Muscle of arm (tissue), 1 donor: ENCODE measurements at regions not wholly inside any gene's neighbourhood (a gene's known extent, or its start where the extent isn't known, plus 50 kb on each side); places are given as distances from the start of the nearest gene placed in this dataset.
"Not testable (repeated sequence)": the region's sequence is repeated elsewhere in the genome, so short reads cannot be mapped to it uniquely, and the experiment has no call there.

Source experiments
- DNase-seq: peaks from one replicate; pipeline ENCODE4 v3.0.0-alpha.2; 2013

DNA sequence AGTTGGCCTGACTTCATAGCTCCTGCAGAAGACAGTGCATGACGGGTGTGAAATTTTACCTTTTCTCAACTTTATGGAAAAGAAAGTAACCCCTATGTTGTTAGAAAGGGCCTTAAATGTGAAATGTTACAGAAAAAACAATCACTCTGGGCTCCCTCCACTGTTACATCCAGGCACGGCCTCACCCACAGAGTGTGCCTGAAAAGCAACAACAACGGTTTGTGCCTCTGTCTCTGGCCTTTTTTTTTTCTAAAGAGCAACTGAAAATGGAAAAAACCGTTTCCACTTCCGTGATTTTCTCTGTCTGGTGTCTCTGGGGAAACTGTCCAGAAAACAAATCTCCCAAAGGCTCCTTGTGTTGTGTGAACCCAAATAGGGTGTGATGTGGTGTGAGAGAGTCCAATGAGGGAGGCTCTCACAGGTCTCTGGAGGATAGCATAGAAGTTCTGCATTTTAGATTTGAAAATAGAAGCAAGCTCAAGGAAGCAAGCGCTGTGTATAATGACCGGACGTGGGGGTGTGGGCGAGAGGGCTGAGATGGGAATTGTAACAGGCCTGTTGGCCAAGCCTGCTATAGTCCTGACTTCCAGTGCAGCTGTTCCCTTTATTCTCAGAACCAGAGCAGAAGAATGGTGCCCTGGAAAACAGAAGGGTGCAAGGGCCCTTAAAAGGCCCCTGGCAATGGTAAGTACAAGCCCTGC lies 221.8 kb upstream of the TUT7 start:
- DNase-seq = peak; percentile 75

- DNase-seq = no peak
These were observed 220.9 kb upstream of the TUT7 start for GRCh38 chr9:86575137-86575536.

GRCh38 chr9:86573886-86574285 lies 219.7 kb upstream of the TUT7 start:
- DNase-seq = no peak

GRCh38 chr9:86572904-86573303 lies 218.7 kb upstream of the TUT7 start:
- DNase-seq = no peak

DNA sequence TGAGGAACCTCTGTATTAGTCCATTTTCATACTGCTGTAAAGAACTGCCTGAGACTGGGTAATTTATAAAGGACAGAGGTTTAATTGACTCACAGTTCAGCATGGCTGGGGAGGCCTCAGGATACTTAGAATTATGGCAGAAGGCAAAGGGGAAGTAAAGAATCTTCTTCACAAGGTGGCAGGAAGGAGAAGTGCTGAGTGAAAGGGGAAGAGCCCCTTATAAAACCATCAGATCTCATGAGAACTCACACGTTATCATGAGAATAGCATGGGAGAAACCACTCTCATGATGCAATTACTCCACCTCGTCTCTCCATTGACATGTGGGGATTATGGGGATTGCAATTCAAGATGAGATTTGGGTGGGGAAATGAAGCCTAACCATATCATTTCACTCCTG lies 211.4 kb upstream of the TUT7 start:
- DNase-seq = not testable (repeated sequence)

GRCh38 chr9:86563936-86564335 lies 209.7 kb upstream of the TUT7 start:
- no peak for DNase-seq

- DNase-seq = no peak
These were observed 209.1 kb upstream of the TUT7 start for GRCh38 chr9:86563350-86563749.

DNA sequence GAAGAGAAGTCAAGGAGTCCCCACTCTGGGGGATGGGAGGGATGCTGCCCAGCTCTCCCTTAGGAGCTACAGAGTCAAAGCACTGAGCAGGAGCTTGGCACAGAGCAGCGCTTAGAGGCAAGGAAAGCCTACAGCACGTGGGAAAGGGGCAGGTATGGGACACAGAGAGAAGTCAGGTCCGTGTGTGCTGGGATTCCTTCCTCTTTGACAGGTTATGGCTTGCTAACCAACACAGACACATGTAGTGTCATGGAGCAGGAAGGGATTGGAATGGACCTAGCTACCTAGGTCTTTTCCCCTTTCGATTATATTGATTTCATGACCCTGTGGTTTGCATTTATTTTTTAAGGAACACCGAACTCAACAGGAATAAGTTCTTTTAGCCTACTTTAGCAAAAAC lies 208.5 kb upstream of the TUT7 start:
- DNase-seq = no peak

DNA sequence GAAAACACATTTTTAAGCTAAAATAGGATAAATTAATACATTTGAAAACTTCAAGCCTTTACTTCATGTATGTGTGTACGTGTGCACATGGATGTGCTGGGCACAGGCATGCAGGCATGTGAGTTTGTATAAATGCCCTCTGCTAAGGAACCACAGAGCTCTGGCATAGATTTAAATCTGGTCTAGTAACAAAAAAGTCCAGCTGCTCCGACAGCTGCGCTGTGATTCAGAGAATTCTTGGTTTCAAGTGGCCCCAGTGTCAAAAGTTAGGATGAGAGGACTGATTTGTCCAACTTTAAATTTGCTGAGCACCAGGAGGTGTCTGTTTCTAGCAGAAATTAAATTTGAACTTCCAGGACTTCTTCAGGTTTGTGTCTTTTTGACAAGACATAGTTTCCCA lies 203.7 kb upstream of the TUT7 start:
- no peak for DNase-seq

DNA sequence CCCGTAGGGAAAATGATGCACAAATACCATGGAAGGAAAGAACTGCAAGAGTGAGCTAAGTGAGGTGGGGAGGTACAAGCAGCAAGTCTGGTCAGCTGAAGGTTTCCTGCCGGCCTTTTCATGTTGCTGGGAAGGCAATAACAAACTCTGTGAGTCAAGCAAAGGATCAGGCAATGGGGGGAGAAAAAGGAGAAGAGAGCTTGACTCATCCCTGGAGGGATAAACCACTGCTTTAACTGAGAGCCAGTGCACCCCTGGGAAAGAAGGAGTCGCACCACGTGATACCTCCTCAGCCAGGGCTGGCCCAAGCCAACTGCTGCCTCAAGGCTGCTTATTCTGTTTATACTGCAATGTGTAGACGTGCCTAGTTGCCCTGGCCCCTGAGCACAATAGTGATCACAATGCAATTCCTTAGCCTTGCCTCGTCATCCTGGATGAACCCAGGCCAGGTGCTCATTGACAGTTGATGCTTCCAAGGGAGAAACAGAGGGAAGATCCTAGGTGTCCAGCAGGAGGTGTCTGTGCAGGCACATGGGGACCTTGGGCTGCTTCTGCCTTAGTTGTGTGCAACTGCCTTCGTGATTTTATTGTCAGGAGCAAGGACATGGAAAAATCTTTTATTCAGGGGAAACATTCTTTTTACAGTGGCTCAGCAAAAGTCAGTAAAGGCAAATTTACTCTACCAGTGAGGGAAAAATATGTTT lies 203.0 kb upstream of the TUT7 start:
- no peak for DNase-seq

DNA sequence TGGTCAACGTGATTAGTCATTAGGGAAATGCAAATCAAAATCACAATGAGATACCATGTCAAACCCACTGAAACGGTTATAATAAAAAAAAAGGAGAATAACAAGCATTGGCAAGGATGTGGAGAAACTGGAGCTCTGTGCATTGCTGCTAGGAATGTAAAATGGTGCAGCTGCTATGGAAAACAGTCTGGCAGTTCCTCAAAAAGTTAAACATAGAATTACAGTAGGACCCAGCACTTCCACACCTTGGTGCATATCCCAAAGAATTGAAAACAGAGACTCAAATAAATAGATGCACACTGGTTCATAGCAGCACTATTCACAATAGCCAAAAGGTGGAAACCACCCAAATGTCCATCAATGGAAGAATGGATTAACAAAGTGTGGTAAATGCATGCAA lies 201.5 kb upstream of the TUT7 start:
- DNase-seq = no peak

- DNase-seq = no peak
These were observed 196.2 kb upstream of the TUT7 start for GRCh38 chr9:86550401-86550800.

DNA sequence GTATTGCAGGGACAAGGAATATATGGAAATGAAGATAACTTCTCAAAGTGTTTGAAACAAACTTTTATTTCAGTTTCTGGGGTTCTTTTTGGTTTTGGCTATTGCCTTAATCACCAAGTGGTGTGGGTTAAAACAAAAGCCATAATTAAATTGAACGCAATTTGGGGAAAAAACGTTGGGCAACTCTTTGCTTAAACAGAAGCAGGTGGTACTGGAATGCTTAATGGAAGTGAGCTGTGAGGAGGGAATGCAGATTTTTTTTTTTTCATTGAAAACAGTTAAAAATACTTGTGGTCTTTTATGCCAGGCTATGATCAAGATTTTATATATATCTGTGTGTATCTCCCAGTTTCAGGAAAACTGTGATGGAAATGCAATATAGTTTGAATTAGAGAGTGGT lies 195.7 kb upstream of the TUT7 start:
- DNase-seq = no peak

GRCh38 chr9:86549401-86549811 lies 195.2 kb upstream of the TUT7 start:
- no peak for DNase-seq

- DNase-seq = no peak
These were observed 194.0 kb upstream of the TUT7 start for GRCh38 chr9:86548220-86548619.

- no peak for DNase-seq
These were observed 193.4 kb upstream of the TUT7 start for GRCh38 chr9:86547571-86547970.

DNA sequence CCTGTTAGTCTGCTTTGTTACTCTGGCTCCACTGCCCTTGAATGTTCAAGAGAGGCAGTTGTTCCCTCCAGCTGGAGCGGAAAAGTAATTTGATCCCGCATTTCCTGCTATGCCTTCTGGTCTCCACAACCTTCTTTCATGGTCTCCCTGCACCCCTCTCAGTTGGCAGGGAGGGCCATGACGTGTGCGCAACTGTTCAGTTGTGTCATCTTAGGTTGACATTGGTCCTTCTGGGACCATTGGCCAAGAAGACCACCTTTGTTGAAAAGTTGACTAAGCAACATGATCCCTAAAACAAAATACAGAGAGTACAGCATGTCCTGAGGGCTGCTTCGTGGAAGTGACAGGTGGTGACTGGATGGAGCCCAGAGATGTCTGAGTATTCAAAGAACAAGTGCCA lies 192.5 kb upstream of the TUT7 start:
- DNase-seq = peak; percentile 46

- DNase-seq = no peak
These were observed 190.9 kb upstream of the TUT7 start for GRCh38 chr9:86545090-86545489.

DNA sequence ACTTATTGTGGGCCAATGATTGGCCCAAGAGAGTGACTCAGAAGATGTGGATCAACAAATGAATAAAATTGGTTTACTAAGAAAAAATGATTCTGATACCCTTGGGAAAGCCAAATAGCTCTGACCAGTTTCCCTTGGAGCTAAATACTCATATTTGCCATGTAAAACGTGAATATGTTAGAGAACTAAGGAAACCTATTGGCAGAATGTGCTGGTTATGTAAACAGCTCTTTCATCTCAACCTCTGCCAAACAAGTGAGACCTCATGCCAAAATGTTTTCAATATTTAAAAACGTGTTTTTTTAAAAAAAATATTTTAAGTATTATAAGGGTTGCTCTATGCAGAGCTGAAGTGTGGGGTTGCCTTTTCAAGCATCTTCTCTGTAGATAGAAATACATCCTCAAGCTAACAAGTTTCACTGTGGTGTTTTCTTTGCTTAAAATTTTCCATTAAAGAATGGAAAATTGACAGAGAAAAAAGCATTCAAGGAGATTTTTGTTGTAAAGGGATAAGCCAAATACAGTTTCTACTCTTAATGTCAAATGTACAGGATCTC lies 186.9 kb upstream of the TUT7 start:
- DNase-seq = no peak

DNA sequence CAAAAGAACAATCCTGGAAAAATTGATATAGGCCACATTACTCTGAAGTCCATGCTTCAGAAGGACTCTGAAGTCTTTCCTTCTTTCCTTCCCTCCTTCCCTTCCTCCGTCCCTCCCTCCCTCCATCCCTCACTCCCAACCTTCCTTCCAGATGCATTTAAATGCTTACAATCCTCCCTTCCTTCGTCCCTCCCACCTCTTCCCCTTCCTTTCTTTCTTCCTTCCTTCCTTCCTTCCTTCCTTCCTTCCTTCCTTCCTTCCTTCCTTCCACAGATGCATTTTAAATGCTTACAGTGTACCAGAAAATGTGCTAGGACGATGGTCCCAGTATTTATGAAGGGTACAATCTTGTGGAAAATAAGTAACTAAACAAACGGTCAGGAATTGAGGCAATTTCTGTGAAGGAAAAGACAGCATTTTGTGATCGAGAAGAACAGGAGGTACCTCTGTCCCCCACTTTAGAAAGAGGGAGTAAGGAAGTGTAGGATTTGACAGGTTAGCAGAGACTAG lies 181.3 kb upstream of the TUT7 start:
- DNase-seq = no peak

DNA sequence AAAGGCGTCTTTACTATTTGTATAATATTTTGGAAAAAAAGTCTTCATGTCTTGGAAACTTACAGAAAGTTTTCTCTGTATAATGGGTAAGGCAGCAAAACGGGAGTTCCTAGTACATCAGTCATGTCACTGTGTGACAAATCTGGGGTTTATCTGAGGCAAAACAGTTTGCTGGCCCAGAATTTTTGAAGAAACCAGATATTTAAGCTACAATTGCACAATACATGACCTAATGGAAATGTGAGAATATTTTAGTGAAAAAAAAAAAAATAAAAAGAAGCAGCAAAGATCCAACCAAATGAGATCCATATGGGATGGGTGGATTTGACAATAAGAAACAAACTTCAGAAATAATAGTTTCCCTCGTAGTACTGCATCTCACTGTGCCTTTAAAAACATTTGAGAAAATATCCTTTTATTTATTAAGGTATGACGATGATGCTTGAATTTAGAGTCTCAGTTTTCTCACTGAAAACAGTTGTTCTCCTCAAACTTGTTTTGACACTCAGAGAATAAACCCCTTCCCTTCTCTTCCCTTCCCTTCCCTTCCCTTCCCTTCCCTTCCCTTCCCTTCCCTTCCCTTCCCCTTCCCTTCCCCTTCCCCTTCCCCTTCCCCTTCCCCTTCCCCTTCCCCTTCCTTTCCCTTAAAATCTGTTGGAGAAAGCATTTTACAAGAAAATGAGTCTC lies 180.5 kb upstream of the TUT7 start:
- DNase-seq = peak; percentile 81

GRCh38 chr9:86531971-86532640 lies 177.9 kb upstream of the TUT7 start:
- no peak for DNase-seq
